HUES6 (cell line): ENCODE measurements at regions not wholly inside any gene's neighbourhood (a gene's known extent, or its start where the extent isn't known, plus 50 kb on each side); places are given as distances from the start of the nearest gene placed in this dataset.
"Not testable (repeated sequence)": the region's sequence is repeated elsewhere in the genome, so short reads cannot be mapped to it uniquely, and the experiment has no call there.

Source experiments
- H3K27ac ChIP-seq: 2 replicates; pipeline ENCODE4 v1.7.0; 2013; ENCODE audit warnings: low read depth, mild to moderate bottlenecking, low read length, inconsistent platforms
- H3K27me3 ChIP-seq: 2 replicates; pipeline ENCODE4 v1.6.1; 2013; ENCODE audit warnings: low read length; ENCODE audit not compliant: control insufficient read depth, insufficient read depth
- H3K36me3 ChIP-seq: 2 replicates; pipeline ENCODE4 v1.6.1; 2013; ENCODE audit warnings: low read length; ENCODE audit not compliant: control insufficient read depth, insufficient read depth
- H3K4me1 ChIP-seq: 2 replicates; pipeline ENCODE4 v1.6.1; 2013; ENCODE audit warnings: low read length; ENCODE audit not compliant: control insufficient read depth, insufficient read depth
- H3K4me3 ChIP-seq: 2 replicates; pipeline ENCODE4 v1.5.1; 2013; ENCODE audit warnings: low read depth, low read length
- H3K9ac ChIP-seq: one replicate; pipeline ENCODE4 v1.6.1; 2013; ENCODE audit warnings: mild to moderate bottlenecking, low read length
- H3K9me3 ChIP-seq: 2 replicates; pipeline ENCODE4 v1.6.1; 2013; ENCODE audit warnings: low read depth, low read length; ENCODE audit not compliant: control insufficient read depth, insufficient read depth

GRCh38 chr5:32952421-32952820 is 241.3 kb downstream of the NPR3 start:
- not testable (repeated sequence) for H3K9ac ChIP-seq, H3K36me3 ChIP-seq, H3K27me3 ChIP-seq, H3K9me3 ChIP-seq
- H3K4me3 ChIP-seq: 0 out of 2 replicates have a peak overlapping the region, but pooled peaks have one; percentile 5
- peak overlapping the region; percentile 80; the same call in 1 of the 2 replicates for H3K27ac ChIP-seq
- peaks cover 30% of the 10 kb centered on the region for H3K4me1 ChIP-seq

- H3K27me3 ChIP-seq: no peaks in the 10 kb centered on the region
- H3K4me3 ChIP-seq: no peak overlapping the region
- peak overlapping the region; percentile 72; the same call in 1 of the 2 replicates for H3K27ac ChIP-seq
- H3K4me1 ChIP-seq: peaks cover 30% of the 10 kb centered on the region
- peaks cover 12% of the 10 kb centered on the region for H3K9me3 ChIP-seq
- no peak overlapping the region for H3K9ac ChIP-seq
- H3K36me3 ChIP-seq: no peaks in the 10 kb centered on the region
Measured at GRCh38 chr5:32953694-32954093, 242.6 kb downstream of the NPR3 start.

GRCh38 chr5:32955814-32956213 is 244.7 kb downstream of the NPR3 start:
- Histone ChIP-seq H3K4me3 (no peak overlapping the region), H3K36me3 (no peaks in the 10 kb centered on the region), H3K9ac (no peak overlapping the region), H3K4me1 (peaks cover 30% of the 10 kb centered on the region), H3K27me3 (no peaks in the 10 kb centered on the region), H3K27ac (no peak overlapping the region), H3K9me3 (peaks cover 12% of the 10 kb centered on the region)

GRCh38 chr5:32960340-32961058 is 249.4 kb downstream of the NPR3 start:
- Histone ChIP-seq H3K4me1 (peaks cover 7% of the 10 kb centered on the region; the same call in 1 of the 2 replicates), H3K9me3 (peaks cover 21% of the 10 kb centered on the region; the same call in 1 of the 2 replicates), H3K4me3 (no peak overlapping the region), H3K36me3 (no peaks in the 10 kb centered on the region), H3K27ac (no peak overlapping the region), H3K27me3 (no peaks in the 10 kb centered on the region), H3K9ac (no peak overlapping the region)

GRCh38 chr5:32961059-32961415 is 249.9 kb downstream of the NPR3 start:
- H3K9me3 ChIP-seq: peaks cover 21% of the 10 kb centered on the region; the same call in 1 of the 2 replicates
- no peaks in the 10 kb centered on the region for H3K36me3 ChIP-seq
- H3K27me3 ChIP-seq: no peaks in the 10 kb centered on the region
- H3K9ac ChIP-seq: no peak overlapping the region
- no peak overlapping the region for H3K27ac ChIP-seq
- no peak overlapping the region for H3K4me3 ChIP-seq
- H3K4me1 ChIP-seq: peaks cover 7% of the 10 kb centered on the region; the same call in 1 of the 2 replicates

GRCh38 chr5:32964261-32964660 is 253.1 kb downstream of the NPR3 start:
- Histone ChIP-seq H3K9ac (no peak overlapping the region), H3K27ac (no peak overlapping the region), H3K4me1 (peaks cover 7% of the 10 kb centered on the region; the same call in 1 of the 2 replicates), H3K4me3 (no peak overlapping the region), H3K27me3 (no peaks in the 10 kb centered on the region), H3K36me3 (no peaks in the 10 kb centered on the region), H3K9me3 (peaks cover 15% of the 10 kb centered on the region; the same call in 1 of the 2 replicates)

- H3K27ac ChIP-seq: no peak overlapping the region
- no peaks in the 10 kb centered on the region for H3K27me3 ChIP-seq
- H3K36me3 ChIP-seq: no peaks in the 10 kb centered on the region
- H3K9me3 ChIP-seq: no peaks in the 10 kb centered on the region
- H3K4me1 ChIP-seq: peaks cover 10% of the 10 kb centered on the region; the same call in 1 of the 2 replicates
- H3K9ac ChIP-seq: no peak overlapping the region
- H3K4me3 ChIP-seq: no peak overlapping the region
Measured at GRCh38 chr5:32973646-32974045, 262.5 kb downstream of the NPR3 start.

- no peaks in the 10 kb centered on the region for H3K9me3 ChIP-seq
- peaks cover 12% of the 10 kb centered on the region; the same call in 1 of the 2 replicates for H3K4me1 ChIP-seq
- H3K4me3 ChIP-seq: no peak overlapping the region
- no peaks in the 10 kb centered on the region for H3K27me3 ChIP-seq
- no peak overlapping the region for H3K27ac ChIP-seq
- H3K36me3 ChIP-seq: no peaks in the 10 kb centered on the region
- no peak overlapping the region for H3K9ac ChIP-seq
Measured at GRCh38 chr5:32975656-32976375, 264.7 kb downstream of the NPR3 start.

GRCh38 chr5:32981061-32981460 is 269.9 kb downstream of the NPR3 start:
- Histone ChIP-seq H3K27me3 (no peaks in the 10 kb centered on the region), H3K9me3 (0 out of 2 replicates have a peak, but pooled peaks cover 3% of the 10 kb centered on the region), H3K9ac (no peak overlapping the region), H3K27ac (no peak overlapping the region), H3K4me1 (peaks cover 8% of the 10 kb centered on the region; the same call in 1 of the 2 replicates), H3K36me3 (no peaks in the 10 kb centered on the region), H3K4me3 (no peak overlapping the region)

- Histone ChIP-seq H3K9me3 (peaks cover 8% of the 10 kb centered on the region; the same call in 1 of the 2 replicates), H3K36me3 (no peaks in the 10 kb centered on the region), H3K27ac (no peak overlapping the region), H3K4me1 (no peaks in the 10 kb centered on the region), H3K27me3 (no peaks in the 10 kb centered on the region), H3K9ac (no peak overlapping the region), H3K4me3 (no peak overlapping the region)
Measured at GRCh38 chr5:32984851-32985610, 273.9 kb downstream of the NPR3 start.
